Cardiac muscle cell (in vitro differentiated cells and primary cell): ENCODE measurements at regions not wholly inside any gene's neighbourhood (a gene's known extent, or its start where the extent isn't known, plus 50 kb on each side); places are given as distances from the start of the nearest gene placed in this dataset.

Experiments
- DNase-seq, 2 donors: peaks; one replicate each; pipeline versions ENCODE4 v3.0.0 to v3.0.0-alpha.2; 2010 to 2017; ENCODE audit warnings: low read depth in 1 of 2, low spot score in 1 of 2
- H3K27ac ChIP-seq: fragments of 200-600 bp; sonication (generic); 2 replicates; pipeline ENCODE4 v1.5.1; 2016
- H3K27me3 ChIP-seq: fragments of 200-600 bp; sonication (generic); 2 replicates; pipeline ENCODE4 v1.6.0; 2016; ENCODE audit warnings: control low read depth
- H3K36me3 ChIP-seq: fragments of 200-600 bp; sonication (generic); 2 replicates; pipeline ENCODE4 v1.5.1; 2016; ENCODE audit warnings: control low read depth
- H3K4me1 ChIP-seq: fragments of 200-600 bp; sonication (generic); 2 replicates; pipeline ENCODE4 v1.8.1; 2017; ENCODE audit warnings: low read depth, mild to moderate bottlenecking, mixed run types
- H3K4me3 ChIP-seq: fragments of 200-600 bp; sonication (generic); 2 replicates; pipeline ENCODE4 v1.5.1; 2016; ENCODE audit warnings: mild to moderate bottlenecking
- H3K9me3 ChIP-seq: fragments of 200-600 bp; sonication (generic); 2 replicates; pipeline ENCODE4 v1.5.1; 2017; ENCODE audit warnings: low read depth, mild to moderate bottlenecking, control low read depth
- CTCF ChIP-seq: IDR thresholded peaks from 2 replicates; pipeline ENCODE4 v1.5.1; 2012; ENCODE audit warnings: low read depth, mild to moderate bottlenecking, low read length

GRCh38 chr2:175829741-175830140, 172.3 kb downstream of the LNPK start:
- Histone ChIP-seq H3K9me3 (no peaks in the 10 kb centered on the region), H3K27me3 (no peaks in the 10 kb centered on the region), H3K4me3 (no peak overlapping the region), H3K36me3 (no peaks in the 10 kb centered on the region), H3K27ac (no peak overlapping the region), H3K4me1 (no peaks in the 10 kb centered on the region)
- DNase-seq: no peak
- no peak for TF ChIP-seq CTCF

- no peaks in the 10 kb centered on the region for H3K36me3 ChIP-seq
- no peak overlapping the region for H3K4me3 ChIP-seq
- H3K27ac ChIP-seq: no peak overlapping the region
- H3K9me3 ChIP-seq: no peaks in the 10 kb centered on the region
- no peak for TF ChIP-seq CTCF
- no peaks in the 10 kb centered on the region for H3K27me3 ChIP-seq
- no peaks in the 10 kb centered on the region for H3K4me1 ChIP-seq
- DNase-seq: no peak
Measured at GRCh38 chr2:175827856-175828255, 174.2 kb downstream of the LNPK start.

- TF ChIP-seq CTCF: no peak
- H3K9me3 ChIP-seq: no peaks in the 10 kb centered on the region
Measured at GRCh38 chr2:175824243-175824642, 177.8 kb downstream of the LNPK start.

GRCh38 chr2:175823707-175824073, 178.4 kb downstream of the LNPK start:
- Histone ChIP-seq H3K4me1 (peaks cover 6% of the 10 kb centered on the region), H3K27me3 (no peaks in the 10 kb centered on the region), H3K27ac (no peak overlapping the region)

More at GRCh38 chr2:175824243-175824642, 177.8 kb downstream of the LNPK start:
- Histone ChIP-seq H3K27ac (no peak overlapping the region), H3K4me1 (peaks cover 6% of the 10 kb centered on the region), H3K4me3 (no peak overlapping the region), H3K36me3 (no peaks in the 10 kb centered on the region), H3K27me3 (no peaks in the 10 kb centered on the region)
- DNase-seq: no peak

GRCh38 chr2:175823002-175823706, 178.9 kb downstream of the LNPK start:
- no peaks in the 10 kb centered on the region for H3K9me3 ChIP-seq
- H3K4me1 ChIP-seq: peaks cover 6% of the 10 kb centered on the region
- no peaks in the 10 kb centered on the region for H3K36me3 ChIP-seq
- TF ChIP-seq CTCF: no peak
- no peaks in the 10 kb centered on the region for H3K27me3 ChIP-seq
- no peak overlapping the region for H3K4me3 ChIP-seq
- H3K27ac ChIP-seq: no peak overlapping the region
- no peak for DNase-seq

More at GRCh38 chr2:175823707-175824073, 178.4 kb downstream of the LNPK start:
- no peaks in the 10 kb centered on the region for H3K9me3 ChIP-seq
- no peak for DNase-seq
- H3K36me3 ChIP-seq: no peaks in the 10 kb centered on the region
- H3K4me3 ChIP-seq: no peak overlapping the region
- TF ChIP-seq CTCF: no peak
